Cerebellar nuclear complex (tissue), 1 donor: ENCODE measurements at regions not wholly inside any gene's neighbourhood (a gene's known extent, or its start where the extent isn't known, plus 50 kb on each side); places are given as distances from the start of the nearest gene placed in this dataset.
"Not testable (repeated sequence)": the region's sequence is repeated elsewhere in the genome, so short reads cannot be mapped to it uniquely, and the experiment has no call there.

Source experiments
- DNase-seq, 2 experiments: peaks; one replicate each; lab custom pipeline; 2025; lab: John Stamatoyannopoulos, UW

- no peak for DNase-seq
Measured at GRCh38 chr1:95518310-95518709, 284.3 kb downstream of the RWDD3 start.

GRCh38 chr1:95520390-95520789 lies 286.4 kb downstream of the RWDD3 start:
- no peak for DNase-seq

- no peak for DNase-seq
Measured at GRCh38 chr1:95532335-95532734, 298.3 kb downstream of the RWDD3 start.

- DNase-seq, result no peak
Measured at GRCh38 chr1:95534985-95535384, 301.0 kb downstream of the RWDD3 start.

GRCh38 chr1:95535614-95536013 lies 301.6 kb downstream of the RWDD3 start:
- no peak for DNase-seq

GRCh38 chr1:95536501-95536900 lies 302.5 kb downstream of the RWDD3 start:
- DNase-seq, result no peak

- DNase-seq, result no peak
Measured at GRCh38 chr1:95537176-95537575, 303.2 kb downstream of the RWDD3 start.

GRCh38 chr1:95538242-95538641 lies 304.2 kb downstream of the RWDD3 start:
- DNase-seq, result not testable (repeated sequence)

GRCh38 chr1:95542936-95543335 lies 308.9 kb downstream of the RWDD3 start:
- DNase-seq, result no peak

GRCh38 chr1:95547005-95547404 lies 313.0 kb downstream of the RWDD3 start:
- no peak for DNase-seq

GRCh38 chr1:95548211-95548610 lies 314.2 kb downstream of the RWDD3 start:
- no peak for DNase-seq

GRCh38 chr1:95551201-95551600 lies 317.2 kb downstream of the RWDD3 start:
- no peak for DNase-seq

GRCh38 chr1:95553595-95553994 lies 319.6 kb downstream of the RWDD3 start:
- no peak for DNase-seq

GRCh38 chr1:95554408-95554807 lies 320.4 kb downstream of the RWDD3 start:
- no peak for DNase-seq

- DNase-seq, result no peak
Measured at GRCh38 chr1:95558791-95559190, 324.8 kb downstream of the RWDD3 start.

GRCh38 chr1:95561346-95561745 lies 327.3 kb downstream of the RWDD3 start:
- DNase-seq, result no peak

GRCh38 chr1:95562230-95562629 lies 328.2 kb downstream of the RWDD3 start:
- DNase-seq, result no peak

- no peak for DNase-seq
Measured at GRCh38 chr1:95572002-95572401, 338.0 kb downstream of the RWDD3 start.

- DNase-seq, result no peak
Measured at GRCh38 chr1:95572962-95573361, 339.0 kb downstream of the RWDD3 start.

- no peak for DNase-seq
Measured at GRCh38 chr1:95575291-95575690, 341.3 kb downstream of the RWDD3 start.

GRCh38 chr1:95578462-95578861 lies 344.5 kb downstream of the RWDD3 start:
- no peak for DNase-seq

GRCh38 chr1:95582191-95582590 lies 348.2 kb downstream of the RWDD3 start:
- no peak for DNase-seq

GRCh38 chr1:95582746-95583145 lies 348.7 kb downstream of the RWDD3 start:
- no peak for DNase-seq

- DNase-seq, result no peak
Measured at GRCh38 chr1:95583661-95584210, 349.7 kb downstream of the RWDD3 start.

GRCh38 chr1:95584315-95584714 lies 350.3 kb downstream of the RWDD3 start:
- DNase-seq, result no peak
